Fibroblast of pulmonary artery (primary cell): ENCODE measurements at regions not wholly inside any gene's neighbourhood (a gene's known extent, or its start where the extent isn't known, plus 50 kb on each side); places are given as distances from the start of the nearest gene placed in this dataset.

ENCODE experiments used
- DNase-seq: peaks from one replicate; pipeline ENCODE4 v3.0.0-alpha.2; 2010; ENCODE audit warnings: low read depth
- H3K4me3 ChIP-seq: replicated peaks from 2 replicates; pipeline ENCODE4 v1.5.1; 2011; ENCODE audit warnings: low read depth, mild to moderate bottlenecking, control low read depth, low read length, moderate library complexity
- TF ChIP-seq, protein P1 (sequence below): IDR thresholded peaks from 2 replicates; pipeline ENCODE4 v1.5.1; 2011; ENCODE audit warnings: mild to moderate bottlenecking, control low read depth, low read length, inconsistent platforms; ENCODE audit errors: missing control alignments

DNA sequence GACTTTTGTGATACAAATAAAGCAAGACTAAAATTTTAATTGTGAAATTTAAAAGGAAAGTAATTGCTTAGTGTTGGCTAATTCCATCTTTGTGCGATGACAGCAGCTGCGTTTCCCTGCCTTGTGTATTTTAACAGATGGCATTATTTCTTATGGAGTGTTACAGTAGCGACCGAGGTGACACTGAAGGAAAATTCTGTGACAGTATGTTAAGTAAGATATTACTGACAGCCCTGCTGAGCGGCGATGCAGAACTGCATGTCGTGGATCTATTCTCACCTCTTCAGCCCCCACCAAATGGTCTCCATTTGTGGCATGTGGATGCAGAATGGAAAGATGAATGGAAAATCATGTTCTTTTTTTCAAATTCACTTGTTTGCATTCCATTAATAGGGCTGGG, 289.4 kb downstream of the RNF144B start:
- DNase-seq = no peak
- TF ChIP-seq, protein P1, sequence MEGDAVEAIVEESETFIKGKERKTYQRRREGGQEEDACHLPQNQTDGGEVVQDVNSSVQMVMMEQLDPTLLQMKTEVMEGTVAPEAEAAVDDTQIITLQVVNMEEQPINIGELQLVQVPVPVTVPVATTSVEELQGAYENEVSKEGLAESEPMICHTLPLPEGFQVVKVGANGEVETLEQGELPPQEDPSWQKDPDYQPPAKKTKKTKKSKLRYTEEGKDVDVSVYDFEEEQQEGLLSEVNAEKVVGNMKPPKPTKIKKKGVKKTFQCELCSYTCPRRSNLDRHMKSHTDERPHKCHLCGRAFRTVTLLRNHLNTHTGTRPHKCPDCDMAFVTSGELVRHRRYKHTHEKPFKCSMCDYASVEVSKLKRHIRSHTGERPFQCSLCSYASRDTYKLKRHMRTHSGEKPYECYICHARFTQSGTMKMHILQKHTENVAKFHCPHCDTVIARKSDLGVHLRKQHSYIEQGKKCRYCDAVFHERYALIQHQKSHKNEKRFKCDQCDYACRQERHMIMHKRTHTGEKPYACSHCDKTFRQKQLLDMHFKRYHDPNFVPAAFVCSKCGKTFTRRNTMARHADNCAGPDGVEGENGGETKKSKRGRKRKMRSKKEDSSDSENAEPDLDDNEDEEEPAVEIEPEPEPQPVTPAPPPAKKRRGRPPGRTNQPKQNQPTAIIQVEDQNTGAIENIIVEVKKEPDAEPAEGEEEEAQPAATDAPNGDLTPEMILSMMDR = no peak
- H3K4me3 ChIP-seq = no peak overlapping the region

DNA sequence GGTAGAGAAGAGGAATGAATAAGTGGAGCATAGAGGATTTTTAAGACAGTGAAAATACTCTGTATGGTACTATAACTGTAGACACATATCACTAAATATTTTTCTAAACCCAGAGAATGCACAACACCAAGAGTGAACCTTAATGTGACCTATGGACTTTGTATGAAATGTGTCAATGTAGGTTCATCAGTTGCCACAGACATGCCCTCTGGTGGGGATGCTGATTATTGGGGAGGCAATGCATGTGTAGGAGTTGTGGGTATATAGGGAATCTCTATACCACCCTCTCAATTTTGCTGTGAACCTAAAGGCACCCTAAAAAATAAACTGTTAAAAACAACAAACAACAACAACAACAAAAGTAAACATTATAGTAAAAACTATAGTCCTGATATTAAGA, 293.7 kb downstream of the RNF144B start:
- TF ChIP-seq, protein P1 = no peak
- no peak overlapping the region for H3K4me3 ChIP-seq
- no peak for DNase-seq

DNA sequence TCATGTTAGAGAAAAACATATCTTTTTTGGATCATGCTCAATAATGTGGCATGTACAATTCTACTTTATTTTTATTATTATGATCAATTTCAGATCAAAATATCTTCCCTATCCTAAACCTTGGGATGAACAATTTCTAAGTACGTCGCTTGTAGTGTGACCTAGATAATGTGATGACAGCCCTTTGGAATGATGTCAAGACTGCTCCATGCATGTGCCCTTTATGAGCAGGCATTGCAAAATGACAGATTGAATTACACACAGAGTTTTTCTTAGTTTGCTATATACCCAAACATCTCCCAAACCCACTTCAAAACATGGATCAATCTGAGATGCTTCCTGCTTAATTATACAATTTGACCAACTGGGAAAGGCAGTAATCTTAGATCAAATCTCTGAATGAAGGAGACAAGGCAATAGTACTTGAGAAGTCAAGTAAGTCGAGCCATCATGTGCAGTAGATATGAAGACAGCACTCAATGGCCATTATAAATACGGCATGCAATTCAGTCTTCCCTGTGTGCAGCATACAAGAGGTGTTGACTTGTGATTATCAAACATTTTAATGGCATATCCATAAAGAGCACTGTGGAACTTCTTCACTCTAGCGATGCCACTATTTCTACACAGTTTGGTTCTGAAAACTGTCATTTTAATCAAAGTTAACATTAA, 294.8 kb downstream of the RNF144B start:
- no peak overlapping the region for H3K4me3 ChIP-seq
- DNase-seq = no peak
- TF ChIP-seq, protein P1 = no peak

DNA sequence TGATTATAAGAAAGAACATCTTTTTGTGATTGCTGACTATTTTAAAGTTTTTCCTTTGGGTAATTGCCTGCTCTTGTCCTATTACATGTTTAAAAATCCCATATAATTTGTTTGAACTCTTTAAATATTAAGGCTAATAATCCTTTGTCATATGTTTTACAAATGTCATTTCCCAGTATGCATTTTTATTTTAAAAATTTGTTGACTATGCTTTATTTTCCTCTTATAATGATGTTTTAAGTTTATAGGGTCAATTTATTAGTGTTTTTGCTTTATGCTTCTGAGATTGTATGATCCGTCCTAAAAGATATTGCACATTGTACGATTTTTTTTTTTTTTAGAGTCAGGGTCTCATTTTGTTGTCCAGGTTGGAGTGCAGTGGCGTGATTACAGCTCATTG, 297.2 kb downstream of the RNF144B start:
- DNase-seq = no peak
- TF ChIP-seq, protein P1 = no peak
- no peak overlapping the region for H3K4me3 ChIP-seq

DNA sequence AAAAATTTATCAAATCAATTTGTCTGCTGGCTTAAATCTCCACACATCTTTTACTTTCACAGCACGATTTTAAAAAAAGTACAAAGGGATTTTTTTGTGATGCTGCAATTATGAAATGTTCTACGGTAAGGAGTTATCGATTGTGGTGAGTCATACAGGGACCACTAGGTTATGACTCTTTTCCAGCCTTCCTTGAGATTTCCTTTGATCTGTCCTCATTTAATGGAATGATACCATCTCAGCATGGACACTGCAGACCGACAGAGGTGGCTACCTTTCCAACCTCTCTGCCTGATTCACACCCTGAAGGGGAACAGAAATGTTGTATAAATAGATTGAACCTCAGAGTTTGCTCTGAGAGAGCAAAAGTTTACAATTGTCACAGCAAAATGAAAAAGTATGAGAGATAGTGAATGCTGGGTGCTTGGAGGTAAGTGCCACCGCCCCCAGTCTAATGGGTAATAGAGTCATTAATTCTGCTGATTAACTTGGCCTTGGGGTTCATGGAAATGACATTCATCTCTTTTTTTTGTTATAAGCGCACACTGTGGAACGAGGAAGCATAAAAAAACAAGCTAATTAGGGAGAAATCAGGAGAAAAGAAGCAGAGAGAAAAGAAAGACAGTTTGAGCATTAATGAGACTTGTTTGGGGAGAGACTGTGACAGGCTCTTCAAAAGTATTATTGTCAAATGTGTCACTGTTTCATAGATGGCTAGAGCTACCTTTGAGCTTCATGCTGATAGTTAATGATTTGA, 306.0 kb downstream of the RNF144B start:
- TF ChIP-seq, protein P1 = no peak
- no peak overlapping the region for H3K4me3 ChIP-seq
- DNase-seq = no peak

DNA sequence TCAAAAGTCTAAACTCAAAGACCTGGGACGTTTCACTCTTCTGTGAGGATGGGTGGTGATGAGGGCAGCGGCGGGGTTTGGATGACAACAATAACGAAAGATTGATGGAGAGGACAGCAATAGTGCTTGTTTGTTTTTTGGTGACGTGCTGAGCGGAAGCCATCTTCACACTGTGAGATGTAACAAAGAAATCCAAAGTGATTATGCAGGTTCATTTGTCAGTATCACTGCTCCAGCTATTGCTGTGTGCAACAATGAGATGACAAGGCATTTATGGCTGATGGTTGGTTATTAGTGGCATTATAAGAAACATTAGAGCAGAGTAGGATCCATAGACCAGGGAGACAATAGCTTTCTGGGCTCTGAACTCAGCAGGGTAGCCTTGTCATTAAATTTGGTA, 306.7 kb downstream of the RNF144B start:
- DNase-seq = no peak
- TF ChIP-seq, protein P1 = no peak
- no peak overlapping the region for H3K4me3 ChIP-seq
